BJ (cell line): ENCODE measurements at regions not wholly inside any gene's neighbourhood (a gene's known extent, or its start where the extent isn't known, plus 50 kb on each side); places are given as distances from the start of the nearest gene placed in this dataset.

Experiments
- CTCF ChIA-PET: fragments of 350-600 bp; formaldehyde crosslinking; extraction: SDS; loops from one replicate; lab custom pipeline; 2021; ENCODE audit warnings: antibody characterized with exemption, inconsistent platforms; lab: Yijun Ruan, JAX
- POLR2A ChIA-PET: fragments of 300-600 bp; sonication (Branson Sonifier 250); formaldehyde crosslinking; extraction: SDS; loops from one replicate; lab custom pipeline; 2021; ENCODE audit warnings: antibody characterized with exemption; lab: Charles Lee
- DNase-seq: peaks from one replicate; pipeline ENCODE4 v3.0.0-alpha.2; 2011; ENCODE audit warnings: low read depth
- H3K27me3 ChIP-seq: 2 replicates; pipeline ENCODE4 v1.6.0; 2011; ENCODE audit warnings: low read length; ENCODE audit not compliant: control insufficient read depth, insufficient read depth
- H3K36me3 ChIP-seq: 2 replicates; pipeline ENCODE4 v1.5.1; 2011; ENCODE audit warnings: low read length; ENCODE audit not compliant: control insufficient read depth, insufficient read depth
- H3K4me3 ChIP-seq: 2 replicates; pipeline ENCODE4 v1.5.1; 2011; ENCODE audit warnings: low read depth, mild to moderate bottlenecking, control low read depth, low read length
- TF ChIP-seq, protein P1 (sequence below): IDR thresholded peaks from 2 replicates; pipeline ENCODE4 v1.5.1; 2011; ENCODE audit warnings: low read depth, mild to moderate bottlenecking, control low read depth, inconsistent platforms, low read length, moderate library complexity; ENCODE audit not compliant: insufficient read depth

DNA sequence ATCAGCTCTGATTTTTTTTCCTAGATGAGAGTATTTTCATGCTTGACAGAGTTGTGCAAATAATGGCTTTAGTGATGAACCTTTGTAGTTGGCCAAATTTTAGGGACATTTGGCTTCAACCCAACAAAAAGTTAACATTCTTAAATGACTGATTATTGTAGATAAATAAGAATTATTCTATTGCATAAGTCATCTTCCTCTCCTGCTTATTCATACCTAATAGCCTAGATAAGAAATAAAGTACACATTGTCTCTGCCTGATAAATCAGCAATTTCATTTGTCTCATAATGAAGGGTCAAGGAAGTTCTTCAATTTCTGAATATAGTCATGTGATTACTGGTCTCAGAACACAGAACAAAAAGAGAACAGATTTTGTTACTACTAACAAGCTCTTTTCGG lies 428.9 kb upstream of the IL12A start:
- no peak for DNase-seq
- POLR2A ChIA-PET: no interaction called here
- H3K4me3 ChIP-seq: no peak overlapping the region
- CTCF ChIA-PET: no interaction called here
- TF ChIP-seq, protein P1, sequence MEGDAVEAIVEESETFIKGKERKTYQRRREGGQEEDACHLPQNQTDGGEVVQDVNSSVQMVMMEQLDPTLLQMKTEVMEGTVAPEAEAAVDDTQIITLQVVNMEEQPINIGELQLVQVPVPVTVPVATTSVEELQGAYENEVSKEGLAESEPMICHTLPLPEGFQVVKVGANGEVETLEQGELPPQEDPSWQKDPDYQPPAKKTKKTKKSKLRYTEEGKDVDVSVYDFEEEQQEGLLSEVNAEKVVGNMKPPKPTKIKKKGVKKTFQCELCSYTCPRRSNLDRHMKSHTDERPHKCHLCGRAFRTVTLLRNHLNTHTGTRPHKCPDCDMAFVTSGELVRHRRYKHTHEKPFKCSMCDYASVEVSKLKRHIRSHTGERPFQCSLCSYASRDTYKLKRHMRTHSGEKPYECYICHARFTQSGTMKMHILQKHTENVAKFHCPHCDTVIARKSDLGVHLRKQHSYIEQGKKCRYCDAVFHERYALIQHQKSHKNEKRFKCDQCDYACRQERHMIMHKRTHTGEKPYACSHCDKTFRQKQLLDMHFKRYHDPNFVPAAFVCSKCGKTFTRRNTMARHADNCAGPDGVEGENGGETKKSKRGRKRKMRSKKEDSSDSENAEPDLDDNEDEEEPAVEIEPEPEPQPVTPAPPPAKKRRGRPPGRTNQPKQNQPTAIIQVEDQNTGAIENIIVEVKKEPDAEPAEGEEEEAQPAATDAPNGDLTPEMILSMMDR: no peak
- no peaks in the 10 kb centered on the region; the same call in 1 of the 2 replicates for H3K27me3 ChIP-seq
- no peaks in the 10 kb centered on the region for H3K36me3 ChIP-seq

- no peak for DNase-seq
- no peaks in the 10 kb centered on the region for H3K36me3 ChIP-seq
- POLR2A ChIA-PET: no interaction called here
- H3K27me3 ChIP-seq: no peaks in the 10 kb centered on the region; the same call in 1 of the 2 replicates
- CTCF ChIA-PET: interaction anchor here (0.6 to 1.2 kb wide), 3 partner anchors 11 to 239 kb away, joined by 3 to 5 read pairs (median 4); no protein-coding TSS in a partner anchor
- no peak overlapping the region for H3K4me3 ChIP-seq
- TF ChIP-seq, protein P1: no peak
These were observed 428.2 kb upstream of the IL12A start for GRCh38 chr3:159560214-159560979.

DNA sequence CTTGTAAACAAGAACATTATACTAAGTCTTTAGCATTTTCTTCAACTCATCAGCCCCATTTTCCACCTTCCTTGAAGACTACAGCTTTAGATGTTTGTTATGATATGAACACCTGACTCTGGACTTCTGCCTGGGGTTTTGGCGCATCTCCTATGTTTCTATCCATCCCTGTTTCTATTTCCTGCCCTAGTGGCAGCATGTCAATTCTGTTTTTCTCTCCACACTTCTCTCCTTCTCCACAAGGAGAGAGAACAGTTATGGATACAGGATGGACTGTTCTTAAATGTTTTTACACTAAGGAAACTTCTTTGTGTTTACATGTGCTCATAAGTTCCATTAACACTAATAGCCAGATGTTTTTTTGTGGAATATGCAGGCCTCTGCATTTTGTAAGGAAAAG lies 423.3 kb upstream of the IL12A start:
- TF ChIP-seq, protein P1: no peak
- Histone ChIP-seq H3K4me3 (no peak overlapping the region), H3K27me3 (no peaks in the 10 kb centered on the region; the same call in 1 of the 2 replicates), H3K36me3 (no peaks in the 10 kb centered on the region)
- ChIA-PET POLR2A (no interaction called here), CTCF (no interaction called here)
- DNase-seq: no peak

DNA sequence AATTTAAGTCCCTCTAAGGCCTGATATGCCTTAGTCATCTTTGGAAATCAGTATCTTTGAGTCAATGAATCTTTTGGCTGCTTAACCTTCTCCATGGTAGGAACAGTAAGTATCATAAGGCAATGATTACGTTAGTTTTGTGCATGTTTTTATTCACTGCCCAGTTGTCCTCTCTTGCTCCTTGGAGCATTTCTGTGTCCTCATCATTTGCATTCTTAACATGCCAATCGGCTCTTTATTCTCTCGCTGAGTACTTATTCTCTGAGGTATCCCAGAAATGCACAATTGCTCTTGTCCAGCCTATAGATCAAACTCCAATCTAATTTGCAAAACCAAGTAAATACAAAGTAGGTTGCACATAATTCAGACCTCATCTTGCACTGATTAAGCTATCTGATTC lies 405.0 kb upstream of the IL12A start:
- no peaks in the 10 kb centered on the region for H3K27me3 ChIP-seq
- DNase-seq: no peak
- ChIA-PET POLR2A (no interaction called here), CTCF (interaction anchor here (1.0 to 1.2 kb wide), 4 partner anchors 9 to 323 kb away, joined by 3 read pairs; no protein-coding TSS in a partner anchor)
- H3K36me3 ChIP-seq: no peaks in the 10 kb centered on the region
- TF ChIP-seq, protein P1: no peak
- H3K4me3 ChIP-seq: no peak overlapping the region

- DNase-seq: no peak
- CTCF ChIA-PET: interaction anchor here (1.0 to 1.2 kb wide), 3 partner anchors 8 to 324 kb away, joined by 3 read pairs; no protein-coding TSS in a partner anchor
- POLR2A ChIA-PET: no interaction called here
- H3K36me3 ChIP-seq: no peaks in the 10 kb centered on the region
- H3K4me3 ChIP-seq: no peak overlapping the region
- H3K27me3 ChIP-seq: no peaks in the 10 kb centered on the region
- TF ChIP-seq, protein P1: no peak
These were observed 404.2 kb upstream of the IL12A start for GRCh38 chr3:159584421-159584820.
